ENCODE measurements at regions not wholly inside any gene's neighbourhood (a gene's known extent, or its start where the extent isn't known, plus 50 kb on each side); places are given as distances from the start of the nearest gene placed in this dataset.

- TF ChIP-seq TCF7 (CRISPR knock-in tag; IDR thresholded peaks at IDR 0.05; ENCODE audit: low read depth) (no peak), MXD4 (CRISPR knock-in tag; IDR thresholded peaks at IDR 0.05; ENCODE audit: borderline replicate concordance) (no peak), JUN (CRISPR knock-in tag; IDR thresholded peaks at IDR 0.05) (no peak), ZSCAN18 (CRISPR knock-in tag; IDR thresholded peaks at IDR 0.05) (no peak), RELA (CRISPR knock-in tag; IDR thresholded peaks at IDR 0.05; ENCODE audit: borderline replicate concordance) (no peak)
Measured at GRCh38 chr3:171533702-171534101, 73.5 kb upstream of the TNIK start (continued).

GRCh38 chr3:171532294-171532693 is 72.1 kb upstream of the TNIK start:
- POLR2A ChIA-PET = no interaction called here
- DNase-seq (ENCODE audit: low spot score) (no peak), ATAC-seq (no peak)
- H3K4me1 Mint-ChIP-seq = peaks cover 9% of the 10 kb centered on the region
- CTCF ChIA-PET = no interaction called here
- H3K9me3 Mint-ChIP-seq = peaks cover 8% of the 10 kb centered on the region; the same call in 1 of the 2 replicates
- no peaks in the 10 kb centered on the region; the same call in 1 of the 2 replicates for H3K27me3 Mint-ChIP-seq (ENCODE audit: low read depth)
- H3K36me3 Mint-ChIP-seq = 0 out of 2 replicates have a peak, but pooled peaks cover 2% of the 10 kb centered on the region
- no peak overlapping the region for H3K27ac Mint-ChIP-seq
- H3K4me3 Mint-ChIP-seq = no peak overlapping the region
- TF ChIP-seq NFE2L1 (CRISPR knock-in tag; IDR thresholded peaks at IDR 0.05) (no peak), OVOL2 (CRISPR knock-in tag; IDR thresholded peaks at IDR 0.05; ENCODE audit: borderline replicate concordance) (no peak), MAX (CRISPR knock-in tag; IDR thresholded peaks at IDR 0.05) (no peak), ZNF219 (CRISPR knock-in tag; IDR thresholded peaks at IDR 0.05; ENCODE audit: borderline replicate concordance) (no peak), ELF4 (CRISPR knock-in tag; IDR thresholded peaks at IDR 0.05; ENCODE audit: low read depth) (no peak), FOXP4 (CRISPR knock-in tag; IDR thresholded peaks at IDR 0.05) (no peak), ZNF263 (CRISPR knock-in tag; IDR thresholded peaks at IDR 0.05; ENCODE audit: low read depth) (no peak), ZNF396 (CRISPR knock-in tag; IDR thresholded peaks at IDR 0.05; ENCODE audit: borderline replicate concordance) (no peak), ZNF512 (CRISPR knock-in tag; IDR thresholded peaks at IDR 0.05; ENCODE audit: borderline replicate concordance) (no peak), USF1 (CRISPR knock-in tag; IDR thresholded peaks at IDR 0.05) (no peak), JUN (CRISPR knock-in tag; IDR thresholded peaks at IDR 0.05) (no peak), ZBTB21 (CRISPR knock-in tag; IDR thresholded peaks at IDR 0.05; ENCODE audit: borderline replicate concordance) (no peak), NR3C1 (CRISPR knock-in tag; conservative IDR thresholded peaks at IDR 0.05; ENCODE audit: low read depth) (no peak), ZSCAN18 (CRISPR knock-in tag; IDR thresholded peaks at IDR 0.05) (no peak), ATF2 (CRISPR knock-in tag; IDR thresholded peaks at IDR 0.05; ENCODE audit: borderline replicate concordance, low read depth) (no peak), FOXJ3 (CRISPR knock-in tag; IDR thresholded peaks at IDR 0.05; ENCODE audit: borderline replicate concordance) (no peak), NR2C2 (CRISPR knock-in tag; IDR thresholded peaks at IDR 0.05) (no peak), SOX15 (CRISPR knock-in tag; IDR thresholded peaks at IDR 0.05) (no peak), ZNF671 (CRISPR knock-in tag; IDR thresholded peaks at IDR 0.05) (no peak), ATF3 (CRISPR knock-in tag; conservative IDR thresholded peaks at IDR 0.05) (no peak)

Measured in WTC11 (cell line).